Neural progenitor cell (in vitro differentiated cells): ENCODE measurements at regions not wholly inside any gene's neighbourhood (a gene's known extent, or its start where the extent isn't known, plus 50 kb on each side); places are given as distances from the start of the nearest gene placed in this dataset.

Source experiments
- DNase-seq: peaks from one replicate; pipeline ENCODE4 v3.0.0-alpha.2; 2016; ENCODE audit warnings: low spot score
- H2AFZ ChIP-seq: fragments of 200-600 bp; sonication (generic); replicated peaks from 2 replicates; pipeline ENCODE4 v1.6.1; 2016; ENCODE audit warnings: antibody characterized with exemption
- H3F3A ChIP-seq: fragments of 200-600 bp; sonication (generic); 2 replicates; pipeline ENCODE4 v1.6.1; 2016; ENCODE audit warnings: antibody characterized with exemption, low read depth
- H3K27ac ChIP-seq: fragments of 200-600 bp; sonication (generic); 2 replicates; pipeline ENCODE4 v1.5.1; 2016; ENCODE audit warnings: mild to moderate bottlenecking
- H3K27me3 ChIP-seq: fragments of 200-600 bp; sonication (generic); 2 replicates; pipeline ENCODE4 v1.6.1; 2016; ENCODE audit warnings: mild to moderate bottlenecking, moderate library complexity
- H3K36me3 ChIP-seq: fragments of 200-600 bp; sonication (generic); 2 replicates; pipeline ENCODE4 v1.5.1; 2016
- H3K4me1 ChIP-seq: fragments of 200-600 bp; sonication (generic); 2 replicates; pipeline ENCODE4 v1.6.1; 2016; ENCODE audit warnings: mixed run types
- H3K4me2 ChIP-seq: fragments of 200-600 bp; sonication (generic); 2 replicates; pipeline ENCODE4 v1.6.1; 2016
- H3K4me3 ChIP-seq: fragments of 200-600 bp; sonication (generic); 2 replicates; pipeline ENCODE4 v1.5.1; 2016
- H3K79me2 ChIP-seq: fragments of 200-600 bp; sonication (generic); 2 replicates; pipeline ENCODE4 v1.6.1; 2016; ENCODE audit warnings: low read depth
- H3K9ac ChIP-seq: fragments of 200-600 bp; sonication (generic); 2 replicates; pipeline ENCODE4 v1.6.1; 2016
- H3K9me3 ChIP-seq: fragments of 200-600 bp; sonication (generic); 2 replicates; pipeline ENCODE4 v1.5.1; 2016; ENCODE audit warnings: low read depth
- H4K20me1 ChIP-seq: fragments of 200-600 bp; sonication (generic); 2 replicates; pipeline ENCODE4 v1.6.1; 2016; ENCODE audit warnings: low read depth
- H3K27ac Mint-ChIP-seq: 3 replicates; pipeline ENCODE4 v1.8.0; 2021; ENCODE audit warnings: mixed read lengths
- H3K27me3 Mint-ChIP-seq: 2 replicates; pipeline ENCODE4 v1.8.0; 2022; ENCODE audit warnings: low read depth, mild to moderate bottlenecking, inconsistent platforms, moderate library complexity, mixed read lengths; ENCODE audit not compliant: insufficient read depth
- H3K36me3 Mint-ChIP-seq: 3 replicates; pipeline ENCODE4 v1.8.0; 2021; ENCODE audit warnings: mixed read lengths
- H3K4me1 Mint-ChIP-seq: 3 replicates; pipeline ENCODE4 v1.8.0; 2021; ENCODE audit warnings: mixed read lengths
- H3K4me3 Mint-ChIP-seq: 3 replicates; pipeline ENCODE4 v1.8.0; 2021; ENCODE audit warnings: mild to moderate bottlenecking, moderate library complexity, mixed read lengths
- H3K9me3 Mint-ChIP-seq: 3 replicates; pipeline ENCODE4 v1.8.0; 2020; ENCODE audit warnings: mixed read lengths
- CTCF ChIP-seq: fragments of 200-600 bp; sonication (generic); IDR thresholded peaks from 2 replicates; pipeline ENCODE4 v1.5.1; 2017; ENCODE audit warnings: antibody characterized with exemption, mild to moderate bottlenecking
- EZH2 ChIP-seq: fragments of 200-600 bp; sonication (generic); IDR thresholded peaks from 2 replicates; pipeline ENCODE4 v1.6.1; 2017; ENCODE audit warnings: antibody characterized with exemption, mild to moderate bottlenecking, moderate library complexity
- EZH2phosphoT487 ChIP-seq: fragments of 200-600 bp; sonication (generic); IDR thresholded peaks from 2 replicates; pipeline ENCODE4 v1.6.1; 2017; ENCODE audit warnings: antibody characterized with exemption

- Histone ChIP-seq H2AFZ (no peak overlapping the region), H3K4me3 (no peak overlapping the region), H3K4me2 (no peak overlapping the region), H3K4me1 (no peaks in the 10 kb centered on the region), H3K27me3 (no peaks in the 10 kb centered on the region), H3K9me3 (no peaks in the 10 kb centered on the region), H4K20me1 (no peaks in the 10 kb centered on the region), H3K27ac (no peak overlapping the region), H3K36me3 (no peaks in the 10 kb centered on the region), H3K9ac (no peak overlapping the region), H3F3A (no peaks in the 10 kb centered on the region), H3K79me2 (no peaks in the 10 kb centered on the region)
- TF ChIP-seq CTCF (no peak), EZH2 (no peak), EZH2phosphoT487 (no peak)
- no peaks in the 10 kb centered on the region for H3K36me3 Mint-ChIP-seq
- H3K4me3 Mint-ChIP-seq, result no peak overlapping the region
- DNase-seq, result no peak
- no peak overlapping the region for H3K27ac Mint-ChIP-seq
- peaks cover 15% of the 10 kb centered on the region for H3K27me3 Mint-ChIP-seq
- peaks cover 15% of the 10 kb centered on the region for H3K9me3 Mint-ChIP-seq
- H3K4me1 Mint-ChIP-seq, result peaks cover 9% of the 10 kb centered on the region
These were observed 52.5 kb upstream of the ENPP7 start for GRCh38 chr17:79678091-79678735.

- TF ChIP-seq EZH2phosphoT487 (no peak), CTCF (no peak), EZH2 (no peak)
- no peaks in the 10 kb centered on the region for H3K36me3 ChIP-seq
- Mint-ChIP-seq H3K27ac (no peak overlapping the region), H3K4me1 (peaks cover 9% of the 10 kb centered on the region), H3K9me3 (peaks cover 20% of the 10 kb centered on the region), H3K36me3 (no peaks in the 10 kb centered on the region), H3K4me3 (no peak overlapping the region), H3K27me3 (peaks cover 16% of the 10 kb centered on the region)
- no peak overlapping the region for H3K4me3 ChIP-seq
- H4K20me1 ChIP-seq, result no peaks in the 10 kb centered on the region
- H3K9me3 ChIP-seq, result no peaks in the 10 kb centered on the region
- no peak overlapping the region for H3K27ac ChIP-seq
- H3K79me2 ChIP-seq, result no peaks in the 10 kb centered on the region
- no peak for DNase-seq
- no peak overlapping the region for H3K4me2 ChIP-seq
- H3K27me3 ChIP-seq, result no peaks in the 10 kb centered on the region
- no peaks in the 10 kb centered on the region for H3F3A ChIP-seq
- no peak overlapping the region for H2AFZ ChIP-seq
- no peak overlapping the region for H3K9ac ChIP-seq
- H3K4me1 ChIP-seq, result no peaks in the 10 kb centered on the region
These were observed 53.1 kb upstream of the ENPP7 start for GRCh38 chr17:79677646-79678045.

- H3K4me1 Mint-ChIP-seq, result peaks cover 9% of the 10 kb centered on the region
- no peaks in the 10 kb centered on the region for H3K79me2 ChIP-seq
- DNase-seq, result no peak
- no peak overlapping the region for H3K27ac Mint-ChIP-seq
- no peak overlapping the region for H2AFZ ChIP-seq
- H3K27me3 ChIP-seq, result no peaks in the 10 kb centered on the region
- no peak overlapping the region for H3K9ac ChIP-seq
- H3K27me3 Mint-ChIP-seq, result peaks cover 14% of the 10 kb centered on the region
- no peak for TF ChIP-seq EZH2phosphoT487
- no peak for TF ChIP-seq EZH2
- TF ChIP-seq CTCF, result no peak
- H4K20me1 ChIP-seq, result no peaks in the 10 kb centered on the region
- H3K4me1 ChIP-seq, result no peaks in the 10 kb centered on the region
- no peaks in the 10 kb centered on the region for H3F3A ChIP-seq
- H3K9me3 Mint-ChIP-seq, result peaks cover 24% of the 10 kb centered on the region
- no peak overlapping the region for H3K4me3 ChIP-seq
- no peaks in the 10 kb centered on the region for H3K36me3 Mint-ChIP-seq
- H3K36me3 ChIP-seq, result no peaks in the 10 kb centered on the region
- no peak overlapping the region for H3K27ac ChIP-seq
- H3K4me3 Mint-ChIP-seq, result no peak overlapping the region
- no peaks in the 10 kb centered on the region for H3K9me3 ChIP-seq
- H3K4me2 ChIP-seq, result no peak overlapping the region
These were observed 53.9 kb upstream of the ENPP7 start for GRCh38 chr17:79676796-79677195.
